OCI-LY3 (cell line): ENCODE measurements at regions not wholly inside any gene's neighbourhood (a gene's known extent, or its start where the extent isn't known, plus 50 kb on each side); places are given as distances from the start of the nearest gene placed in this dataset.

ENCODE experiments used
- CTCF ChIP-seq: fragments of 200-600, 300-600 bp; sonication (generic); IDR thresholded peaks from 2 replicates; pipeline ENCODE4 v1.5.1; 2014; ENCODE audit warnings: antibody characterized with exemption, low read length, low read depth
- EZH2phosphoT487 ChIP-seq: fragments of 200-600 bp; shearing (Covaris generic); IDR thresholded peaks from 2 replicates; pipeline ENCODE4 v1.6.1; 2018; ENCODE audit warnings: antibody characterized with exemption, mixed run types, low read depth

GRCh38 chr1:232186931-232187330 lies 443.0 kb downstream of the SIPA1L2 start:
- TF ChIP-seq CTCF = no peak
- no peak for TF ChIP-seq EZH2phosphoT487
